AG09309 (cell line): ENCODE measurements at regions not wholly inside any gene's neighbourhood (a gene's known extent, or its start where the extent isn't known, plus 50 kb on each side); places are given as distances from the start of the nearest gene placed in this dataset.

Experiments used
- DNase-seq: peaks from one replicate; pipeline ENCODE4 v3.0.0-alpha.2; 2010; ENCODE audit warnings: low read depth
- H3K4me3 ChIP-seq: 2 replicates; pipeline ENCODE4 v1.5.1; 2011; ENCODE audit warnings: mild to moderate bottlenecking, low read depth, low read length, moderate library complexity; ENCODE audit not compliant: control insufficient read depth
- CTCF ChIP-seq: IDR thresholded peaks from 2 replicates; pipeline ENCODE4 v1.5.1; 2011; ENCODE audit warnings: mild to moderate bottlenecking, low read depth, low read length, inconsistent platforms; ENCODE audit not compliant: insufficient read depth, control insufficient read depth; ENCODE audit errors: missing control alignments

- no peak overlapping the region for H3K4me3 ChIP-seq
- no peak for DNase-seq
- TF ChIP-seq CTCF = no peak
Measured at GRCh38 chr6:15769511-15770018, 106.7 kb upstream of the DTNBP1 start.

- H3K4me3 ChIP-seq = no peak overlapping the region
- no peak for DNase-seq
Measured at GRCh38 chr6:15768999-15769398, 106.2 kb upstream of the DTNBP1 start.

GRCh38 chr6:15763837-15764236 lies 101.0 kb upstream of the DTNBP1 start:
- DNase-seq = no peak
- no peak for TF ChIP-seq CTCF
- no peak overlapping the region for H3K4me3 ChIP-seq

More at GRCh38 chr6:15768999-15769398, 106.2 kb upstream of the DTNBP1 start:
- no peak for TF ChIP-seq CTCF

GRCh38 chr6:15763364-15763763 lies 100.5 kb upstream of the DTNBP1 start:
- DNase-seq = no peak
- TF ChIP-seq CTCF = no peak
- H3K4me3 ChIP-seq = no peak overlapping the region

- H3K4me3 ChIP-seq = no peak overlapping the region
- DNase-seq = no peak
- TF ChIP-seq CTCF = no peak
Measured at GRCh38 chr6:15761045-15761502, 98.2 kb upstream of the DTNBP1 start.

- TF ChIP-seq CTCF = no peak
- H3K4me3 ChIP-seq = no peak overlapping the region
- DNase-seq = no peak
Measured at GRCh38 chr6:15758631-15759215, 95.9 kb upstream of the DTNBP1 start.
